HG03060 (cell line): ENCODE measurements at regions not wholly inside any gene's neighbourhood (a gene's known extent, or its start where the extent isn't known, plus 50 kb on each side); places are given as distances from the start of the nearest gene placed in this dataset.

Experiments
- ATAC-seq: cut with Tn5 transposase; IDR thresholded peaks from one replicate; pipeline ENCODE4 v1.9.1; 2021; ENCODE audit warnings: low read depth, moderate number of reproducible peaks; ENCODE audit not compliant: unreplicated experiment

DNA sequence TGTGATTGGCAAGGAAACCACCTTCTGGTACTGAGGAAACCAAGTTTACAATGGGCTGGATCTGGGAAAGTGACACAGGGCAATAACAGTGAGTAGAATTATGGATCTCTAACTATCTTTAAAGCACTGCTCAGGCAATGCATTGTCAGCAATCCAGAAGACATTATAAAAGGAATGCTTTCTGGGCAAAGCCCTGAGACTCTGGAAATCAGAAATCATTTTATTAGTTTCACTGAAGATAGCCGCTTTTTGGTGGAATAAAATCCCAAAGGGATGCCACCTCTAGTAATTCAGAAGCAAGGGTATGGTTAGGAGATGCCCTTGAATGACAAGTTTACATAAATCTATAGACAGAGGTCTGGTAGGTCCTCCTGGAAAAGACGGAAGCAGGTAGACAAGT is 211.1 kb downstream of the DMRT2 start:
- ATAC-seq: no peak

DNA sequence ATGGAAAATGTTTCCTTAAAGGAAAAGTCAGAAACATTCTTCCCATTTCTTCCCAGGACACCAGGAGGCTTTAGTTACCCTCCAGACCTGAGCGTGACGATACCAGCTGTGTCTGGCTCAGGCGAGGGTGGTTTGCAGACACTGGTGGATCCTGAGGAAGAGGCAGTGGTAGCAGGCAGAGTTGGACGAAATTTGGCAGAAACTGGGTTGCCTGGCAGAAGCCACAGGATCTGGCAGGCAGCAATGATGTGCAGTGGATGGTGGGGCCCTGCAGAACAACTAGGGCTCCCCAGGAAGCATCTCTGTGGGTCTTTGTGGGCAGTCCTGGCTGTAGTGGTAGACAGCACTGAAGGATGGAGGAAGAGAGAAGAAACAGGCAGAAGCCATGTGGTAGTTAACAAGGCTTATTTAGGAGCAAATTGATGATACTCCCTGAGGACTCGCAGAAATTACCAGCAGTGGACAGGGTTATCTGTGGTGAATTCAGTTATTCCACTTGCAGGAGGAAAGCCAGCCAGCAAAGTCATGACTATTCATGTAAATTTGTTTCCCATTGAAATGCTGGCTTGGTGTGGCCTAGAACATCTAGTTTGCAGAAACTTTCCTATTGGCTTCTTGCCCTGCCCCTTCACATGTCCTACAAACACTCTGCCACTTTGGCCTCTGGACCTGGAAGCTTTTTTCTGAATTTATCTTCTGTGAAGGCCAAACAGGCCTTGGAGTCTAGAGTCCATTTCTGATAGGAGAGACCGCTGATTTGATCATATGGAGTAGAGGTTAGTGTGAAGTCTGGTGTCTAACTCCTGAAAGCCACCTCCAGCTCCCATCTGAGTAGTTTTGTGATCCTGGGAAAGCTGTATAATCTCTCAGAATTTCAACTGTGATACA is 212.0 kb downstream of the DMRT2 start:
- no peak for ATAC-seq

- ATAC-seq: peak; percentile 90
Observed at GRCh38 chr9:1267141-1267570, 217.0 kb downstream of the DMRT2 start.

DNA sequence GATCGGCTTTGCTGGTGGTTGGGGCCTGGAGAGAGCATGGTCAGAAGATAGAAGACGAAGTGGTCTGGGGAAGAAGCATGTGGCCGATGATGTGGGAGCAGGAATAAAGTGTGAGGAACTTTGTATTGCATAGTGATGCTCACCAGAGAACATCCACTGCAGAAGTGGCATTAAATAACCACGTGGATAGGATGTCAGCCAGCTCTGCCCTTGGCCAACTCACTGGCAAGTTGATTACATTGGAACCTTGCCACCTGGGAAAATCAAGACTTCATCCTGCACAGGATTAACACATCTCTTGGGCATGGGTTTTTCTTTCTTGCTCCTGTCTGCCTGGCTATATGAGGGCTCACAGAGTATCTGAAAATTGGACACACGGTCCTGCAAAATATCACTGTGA is 217.4 kb downstream of the DMRT2 start:
- ATAC-seq: no peak

DNA sequence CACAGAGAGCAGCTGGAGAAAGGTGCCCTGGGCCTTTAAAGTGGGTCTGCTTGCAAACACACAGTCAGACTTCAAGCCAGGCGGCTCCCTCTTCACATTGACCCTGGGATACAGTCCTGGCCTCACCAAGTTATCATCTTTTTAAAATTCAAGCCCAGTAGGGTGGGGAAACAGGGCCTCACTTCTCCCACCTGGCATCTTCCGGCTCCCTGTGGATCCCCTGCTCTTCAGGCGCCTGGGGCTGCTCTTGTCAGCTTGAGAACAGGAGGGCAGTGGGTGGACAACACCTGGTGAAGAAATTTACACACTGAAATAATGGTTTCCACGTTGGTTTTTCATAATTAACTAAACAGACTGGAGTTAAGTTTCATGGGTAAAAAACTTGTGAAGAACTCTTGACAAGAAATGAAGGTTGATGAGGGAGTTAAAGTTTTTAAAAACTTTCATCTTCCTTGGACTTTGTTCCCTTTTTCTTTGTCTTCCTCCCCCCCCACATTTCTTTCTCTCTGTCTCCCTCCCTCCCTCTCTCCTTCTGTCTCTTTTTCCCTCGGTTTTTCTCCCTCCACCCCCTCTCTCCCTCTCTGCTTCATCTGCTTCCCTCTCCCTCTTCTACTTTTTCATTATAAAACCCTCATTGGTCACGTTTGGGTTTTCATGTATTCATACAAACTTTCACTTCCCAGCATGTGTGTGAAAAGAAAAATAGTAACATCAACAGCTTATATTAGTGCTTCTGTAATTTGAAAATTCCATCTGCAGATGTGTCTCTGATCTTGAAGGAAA is 219.6 kb downstream of the DMRT2 start:
- no peak for ATAC-seq

GRCh38 chr9:1271367-1271766 is 221.2 kb downstream of the DMRT2 start:
- no peak for ATAC-seq

DNA sequence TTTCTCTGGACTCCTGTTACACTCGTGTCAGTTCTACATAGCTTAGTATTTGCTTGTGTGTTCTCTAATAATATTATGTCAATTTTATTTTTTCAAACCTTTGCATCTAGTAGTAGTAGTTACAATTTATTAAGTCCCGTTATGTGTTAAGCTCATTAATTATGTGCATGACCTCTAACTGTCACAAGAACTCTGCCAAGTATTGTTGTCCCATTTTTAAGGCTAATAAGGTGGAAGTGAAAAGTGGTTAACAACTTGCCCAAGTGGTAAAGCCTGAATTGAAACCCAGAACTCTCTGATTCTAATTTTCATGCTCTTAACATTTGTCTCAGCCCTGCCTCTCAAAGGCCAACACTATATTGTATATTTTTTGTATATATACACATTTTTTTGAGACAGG is 221.6 kb downstream of the DMRT2 start:
- ATAC-seq: no peak

- no peak for ATAC-seq
Observed at GRCh38 chr9:1272488-1272887, 222.3 kb downstream of the DMRT2 start.

- ATAC-seq: no peak
Observed at GRCh38 chr9:1273859-1274258, 223.7 kb downstream of the DMRT2 start.

- ATAC-seq: no peak
Observed at GRCh38 chr9:1274334-1274733, 224.2 kb downstream of the DMRT2 start.

GRCh38 chr9:1276474-1276873 is 226.3 kb downstream of the DMRT2 start:
- no peak for ATAC-seq

DNA sequence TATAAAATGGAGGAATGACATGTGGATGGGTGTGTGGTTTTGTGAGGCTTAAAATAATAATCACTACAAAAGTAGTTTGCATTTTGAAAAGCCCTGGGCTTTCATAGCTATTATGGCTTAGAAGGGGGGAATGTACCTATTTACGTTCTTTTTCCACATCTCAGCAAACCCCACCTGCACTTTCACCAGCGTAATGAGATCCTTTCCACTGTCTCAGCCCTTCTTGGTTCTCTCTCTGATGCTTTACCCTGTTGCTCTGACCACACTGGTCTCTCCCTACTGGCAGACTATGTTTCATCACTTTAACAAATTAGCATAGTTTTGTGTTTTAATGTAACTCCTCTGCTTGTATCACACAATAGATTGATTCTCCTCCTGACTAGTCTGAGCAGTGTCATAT is 234.6 kb downstream of the DMRT2 start:
- ATAC-seq: no peak

DNA sequence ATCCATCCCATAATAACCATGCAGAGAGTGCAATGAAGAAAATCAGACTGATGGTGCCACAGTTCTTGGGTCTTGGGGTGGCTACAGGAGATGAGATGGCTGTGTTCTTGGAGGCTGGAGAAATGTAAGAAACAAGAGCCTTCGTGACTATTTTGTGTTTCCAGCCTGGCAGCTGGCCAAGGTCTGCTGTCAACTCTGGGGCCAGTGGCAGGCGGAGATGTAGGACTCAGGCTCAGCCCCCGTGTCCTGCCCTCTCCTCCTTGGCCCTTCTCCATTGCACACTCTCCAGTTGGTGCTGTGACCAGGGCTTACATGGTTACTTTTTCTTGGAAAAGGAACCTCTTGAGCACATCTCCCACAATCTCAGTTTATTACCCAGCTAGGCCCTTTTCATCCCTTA is 235.4 kb downstream of the DMRT2 start:
- ATAC-seq: no peak

- no peak for ATAC-seq
Observed at GRCh38 chr9:1292384-1292783, 242.2 kb downstream of the DMRT2 start.

- no peak for ATAC-seq
Observed at GRCh38 chr9:1294641-1295258, 244.6 kb downstream of the DMRT2 start.

DNA sequence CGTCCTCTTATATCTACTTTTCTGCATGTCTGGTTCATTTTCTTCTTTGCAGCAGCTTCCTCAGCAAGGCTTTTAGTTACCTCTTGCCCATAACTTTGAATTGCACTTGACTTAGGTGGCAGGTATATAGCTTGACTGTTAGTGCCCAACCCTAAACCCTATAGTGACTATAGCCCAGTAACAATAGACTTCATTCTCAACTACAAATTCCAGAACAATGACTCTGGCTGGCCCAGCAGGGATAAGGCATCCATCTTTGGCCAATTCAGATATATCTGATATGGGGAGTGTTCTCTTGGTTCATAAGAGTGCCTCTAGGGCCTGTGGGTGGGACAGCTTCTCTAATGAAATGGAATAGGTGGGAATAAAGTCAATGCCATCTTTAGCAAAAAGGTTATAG is 246.2 kb downstream of the DMRT2 start:
- ATAC-seq: no peak

DNA sequence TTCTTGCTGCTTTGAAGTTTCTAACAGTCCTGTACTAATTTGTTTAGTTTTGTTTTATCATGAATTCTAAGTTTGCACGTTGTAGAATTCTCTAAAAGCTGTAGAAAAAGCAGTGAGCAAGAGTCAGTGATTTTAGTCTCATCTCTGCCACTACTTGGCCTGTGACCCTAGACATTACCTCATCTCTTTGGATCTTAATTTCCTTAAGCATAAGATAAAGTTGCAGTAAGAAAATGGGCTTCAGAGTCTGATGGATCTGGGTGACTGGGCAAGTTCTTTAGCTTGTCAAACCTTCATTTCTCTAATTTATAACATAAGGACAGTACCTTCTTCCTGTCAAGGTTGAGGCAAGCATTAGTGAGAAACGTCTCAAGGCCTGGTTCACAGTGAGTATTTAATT is 247.9 kb downstream of the DMRT2 start:
- ATAC-seq: no peak

GRCh38 chr9:1300941-1301340 is 250.8 kb downstream of the DMRT2 start:
- no peak for ATAC-seq

- no peak for ATAC-seq
Observed at GRCh38 chr9:1303932-1304331, 253.8 kb downstream of the DMRT2 start.

DNA sequence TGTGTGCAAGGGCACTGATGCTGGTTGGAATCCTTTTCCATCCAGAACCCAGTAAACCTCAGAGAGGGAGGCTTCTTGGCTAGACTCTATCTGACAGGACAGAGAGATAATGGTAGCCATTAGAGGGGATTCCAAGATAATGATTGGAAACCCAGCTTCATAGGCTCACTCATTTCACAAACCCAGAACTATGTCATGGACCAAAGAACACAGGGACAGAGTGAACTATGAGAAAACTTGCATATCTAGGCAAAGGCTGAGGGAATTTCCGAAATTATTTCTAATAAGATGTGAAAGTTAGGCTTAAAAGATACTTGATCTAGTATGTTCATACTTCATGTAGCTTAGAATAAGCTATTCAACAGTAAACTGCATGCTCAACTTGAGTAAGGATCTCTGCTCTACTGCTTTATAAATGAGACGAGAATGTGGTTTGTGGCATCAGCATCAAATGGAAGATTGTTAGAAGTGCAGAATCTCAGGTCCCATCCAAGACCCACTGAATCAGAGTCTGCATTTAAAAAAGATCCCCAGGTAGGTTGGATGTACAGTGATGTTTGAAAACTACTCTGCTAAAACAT is 261.4 kb downstream of the DMRT2 start:
- no peak for ATAC-seq

DNA sequence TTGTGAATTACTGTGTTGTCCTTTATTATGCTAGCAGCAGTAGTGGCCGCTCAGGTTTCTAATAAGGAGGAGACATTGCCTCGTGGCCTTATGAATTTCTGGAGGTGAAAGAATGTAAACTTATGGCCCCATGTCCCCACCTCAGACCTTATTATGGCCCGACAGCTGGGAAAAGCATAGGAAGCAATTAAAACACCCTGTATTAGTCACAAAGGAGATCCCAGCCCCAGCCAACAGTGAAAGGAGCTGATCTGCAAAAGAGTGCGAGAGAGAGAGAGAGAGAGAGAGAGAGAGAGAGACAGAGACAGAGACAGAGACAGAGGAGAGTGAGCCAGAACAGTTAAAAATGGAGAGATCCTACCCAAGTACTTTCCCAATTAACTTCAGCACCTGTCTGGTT is 269.3 kb downstream of the DMRT2 start:
- no peak for ATAC-seq
